ENCODE measurements at regions not wholly inside any gene's neighbourhood (a gene's known extent, or its start where the extent isn't known, plus 50 kb on each side); places are given as distances from the start of the nearest gene placed in this dataset.

DNA sequence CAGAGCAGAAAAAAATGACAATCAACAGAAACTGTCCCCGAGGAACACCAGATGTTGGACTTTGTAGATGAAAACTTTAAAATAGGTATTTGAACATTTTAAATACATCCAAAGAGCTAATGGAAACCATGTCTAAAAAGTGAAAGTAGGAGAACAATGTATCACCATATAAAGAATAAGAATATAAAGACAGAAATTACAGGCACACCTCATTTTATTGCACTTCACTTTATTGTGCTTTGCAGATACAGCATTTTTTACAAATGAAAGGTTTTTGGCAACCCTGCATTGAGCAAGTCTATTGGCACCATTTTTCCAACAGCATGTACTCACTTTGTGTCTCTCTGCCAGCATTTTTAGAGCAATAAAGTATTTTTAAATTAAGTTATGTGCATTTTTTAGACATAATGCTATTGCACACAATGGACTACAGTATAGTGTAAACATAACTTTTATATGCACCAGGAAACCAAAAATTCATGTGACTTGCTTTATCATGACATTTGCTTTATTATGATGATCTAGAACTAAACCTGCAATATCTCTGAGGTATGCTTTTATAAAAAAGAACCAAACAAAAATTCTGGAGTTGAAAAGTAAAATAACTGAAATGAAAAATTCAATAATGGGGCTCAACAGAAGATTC lies 212.4 kb upstream of the CASK start:
- H3K27ac Mint-ChIP-seq, result no peak overlapping the region
- H3K9me3 Mint-ChIP-seq, result peaks cover 6 to 8% of the 10 kb centered on the region in 2 donors
- DNase-seq, result no peak
- ATAC-seq (replicated peaks), result no peak
- peaks cover 0 to 4% of the 10 kb centered on the region in 2 donors for H3K36me3 Mint-ChIP-seq
- peaks cover 0 to 6% of the 10 kb centered on the region in 2 donors for H3K27me3 Mint-ChIP-seq
- no peaks in the 10 kb centered on the region for H3K4me1 Mint-ChIP-seq
- no peak overlapping the region for H3K4me3 Mint-ChIP-seq

- Mint-ChIP-seq H3K9me3 (peaks cover 0 to 7% of the 10 kb centered on the region in 2 donors), H3K36me3 (no peaks in the 10 kb centered on the region), H3K27me3 (peaks cover 0 to 12% of the 10 kb centered on the region in 2 donors), H3K4me3 (no peak overlapping the region), H3K27ac (no peak overlapping the region), H3K4me1 (peaks cover 11 to 32% of the 10 kb centered on the region in 2 donors)
- DNase-seq, result no peak
- no peak for ATAC-seq (replicated peaks)
Observed at GRCh38 chrX:42131856-42132255, 208.5 kb upstream of the CASK start.

DNA sequence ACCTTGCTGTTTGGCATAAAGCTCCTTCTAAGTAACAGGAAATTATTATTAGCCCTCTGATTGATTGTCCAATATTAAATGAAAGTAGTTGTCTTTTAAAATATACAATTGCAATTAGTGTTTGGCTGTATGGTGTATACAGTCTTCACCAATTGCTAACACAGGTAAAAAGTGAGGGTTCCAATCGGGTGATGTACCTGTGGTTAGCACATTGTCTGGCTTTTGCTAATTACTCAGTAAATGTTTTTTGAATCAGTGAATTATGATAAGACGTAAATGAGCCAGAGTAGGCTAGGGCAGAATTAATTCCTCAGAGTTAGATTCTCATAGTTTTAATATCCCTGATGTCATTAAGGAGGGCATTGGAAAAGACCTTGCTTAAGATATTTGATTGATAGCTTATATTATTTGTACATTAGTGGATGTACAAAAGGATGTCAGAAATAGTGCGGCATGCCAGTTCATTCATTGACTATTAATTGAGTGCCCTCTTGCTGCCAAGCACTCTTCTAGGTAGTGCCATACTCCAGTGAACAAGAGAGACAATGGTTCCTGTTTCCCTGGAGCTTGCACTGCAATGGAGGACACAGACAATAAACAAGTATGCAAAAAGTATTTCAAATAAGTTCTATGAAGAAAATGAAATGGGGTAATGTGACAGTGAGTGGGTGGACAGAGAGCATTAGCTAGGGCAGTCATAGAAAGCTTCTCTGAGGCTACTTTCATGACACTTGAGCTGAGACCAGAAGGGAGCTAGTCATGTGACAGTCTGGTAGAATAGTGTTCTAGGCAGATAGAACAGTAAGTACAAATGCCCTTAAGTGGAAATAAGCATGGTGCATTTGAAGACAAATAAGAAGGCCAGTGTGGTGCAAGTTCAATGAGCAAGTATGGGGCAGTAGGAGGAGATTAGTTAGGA lies 205.9 kb upstream of the CASK start:
- DNase-seq, result no peak
- no peaks in the 10 kb centered on the region for H3K36me3 Mint-ChIP-seq
- peaks cover 20 to 44% of the 10 kb centered on the region in 2 donors for H3K4me1 Mint-ChIP-seq
- H3K27ac Mint-ChIP-seq, result no peak overlapping the region
- H3K9me3 Mint-ChIP-seq, result peaks cover 0 to 5% of the 10 kb centered on the region in 2 donors
- H3K4me3 Mint-ChIP-seq, result no peak overlapping the region
- ATAC-seq (replicated peaks), result peak; percentile 43 to 56
- peaks cover 0 to 12% of the 10 kb centered on the region in 2 donors for H3K27me3 Mint-ChIP-seq

DNA sequence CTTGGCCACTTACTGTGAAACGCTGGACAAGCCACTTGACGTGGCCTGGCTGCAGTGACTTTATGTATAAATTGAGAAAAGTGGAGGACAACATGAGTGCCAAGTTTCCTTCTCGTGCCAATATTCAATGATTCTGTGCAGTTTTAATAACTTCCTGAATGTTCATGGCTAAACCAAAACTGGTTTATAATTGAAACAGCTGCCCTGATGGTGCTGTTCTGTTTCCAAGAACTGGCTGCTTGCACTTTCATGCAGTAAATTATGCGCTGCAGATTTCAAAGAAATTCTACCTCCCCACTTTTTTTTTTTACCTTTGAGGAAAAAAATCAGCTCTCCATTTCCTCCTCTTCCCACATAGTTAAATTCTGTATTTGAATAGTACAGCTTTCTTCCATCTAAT lies 205.2 kb upstream of the CASK start:
- ATAC-seq (replicated peaks) (peak; percentile 52 to 58), DNase-seq (no peak)
- H3K9me3 Mint-ChIP-seq, result peaks cover 0 to 10% of the 10 kb centered on the region in 2 donors
- H3K27me3 Mint-ChIP-seq, result peaks cover 0 to 12% of the 10 kb centered on the region in 2 donors
- H3K36me3 Mint-ChIP-seq, result no peaks in the 10 kb centered on the region
- peak overlapping the region in 1 of 2 donors; percentile 59 for H3K4me3 Mint-ChIP-seq
- H3K27ac Mint-ChIP-seq, result no peak overlapping the region
- peaks cover 20 to 51% of the 10 kb centered on the region in 2 donors for H3K4me1 Mint-ChIP-seq

DNA sequence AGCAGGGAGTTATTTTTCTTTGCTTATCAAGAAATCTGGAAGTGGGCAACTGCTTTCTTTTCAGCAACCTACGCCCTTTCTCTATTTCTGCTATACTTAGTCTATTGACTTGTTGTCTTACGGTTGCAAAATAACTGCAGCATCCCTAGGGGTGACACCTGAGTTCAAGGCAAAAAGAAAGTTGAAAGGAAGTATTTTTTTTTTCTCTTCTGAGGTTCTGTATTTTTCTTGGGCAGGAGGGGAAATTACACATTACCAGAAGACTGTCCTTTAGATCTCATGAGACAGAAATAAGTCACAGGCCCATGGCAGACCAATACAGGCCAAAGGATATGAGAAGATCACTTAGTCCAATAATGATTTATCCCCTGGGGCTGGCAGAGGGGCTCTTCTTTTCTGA lies 204.7 kb upstream of the CASK start:
- peak overlapping the region; percentile 27 for H3K27ac Mint-ChIP-seq

DNA sequence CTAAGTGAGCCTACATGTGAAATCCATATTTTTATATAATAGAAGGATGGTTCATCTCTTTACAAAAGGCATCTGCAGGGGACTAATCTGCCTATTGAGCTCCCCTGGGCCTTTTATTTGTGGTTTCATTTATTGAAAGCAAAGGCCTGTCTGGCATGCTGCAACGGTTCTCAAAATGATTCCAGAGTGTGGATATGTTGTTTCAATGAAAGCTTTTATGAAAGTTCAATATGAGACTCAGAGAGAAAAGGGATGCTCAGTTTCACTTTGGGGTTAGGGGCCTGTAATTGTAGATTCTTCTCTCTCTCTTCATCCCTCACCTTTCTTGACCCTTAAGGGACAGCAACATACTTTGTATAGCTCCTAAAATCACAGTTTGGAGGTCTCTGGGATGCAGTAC lies 204.2 kb upstream of the CASK start:
- Mint-ChIP-seq H3K27ac (no peak overlapping the region), H3K4me1 (peaks cover 20 to 51% of the 10 kb centered on the region in 2 donors), H3K27me3 (peaks cover 0 to 12% of the 10 kb centered on the region in 2 donors), H3K9me3 (peaks cover 0 to 10% of the 10 kb centered on the region in 2 donors), H3K4me3 (peak overlapping the region in 1 of 2 donors; percentile 16), H3K36me3 (no peaks in the 10 kb centered on the region)
- DNase-seq (no peak), ATAC-seq (replicated peaks) (peak in 1 of 2 donors; percentile 16)

More for the DNA sequence above, 204.7 kb upstream of the CASK start:
- no peak for DNase-seq
- Mint-ChIP-seq H3K4me1 (peaks cover 20 to 51% of the 10 kb centered on the region in 2 donors), H3K9me3 (peaks cover 0 to 10% of the 10 kb centered on the region in 2 donors), H3K27me3 (peaks cover 0 to 12% of the 10 kb centered on the region in 2 donors), H3K4me3 (peak overlapping the region in 1 of 2 donors; percentile 59), H3K36me3 (no peaks in the 10 kb centered on the region)
- peak; percentile 80 to 87 for ATAC-seq (replicated peaks)

- H3K27ac Mint-ChIP-seq, result no peak overlapping the region
- DNase-seq, result no peak
- H3K4me3 Mint-ChIP-seq, result no peak overlapping the region
- peaks cover 0 to 7% of the 10 kb centered on the region in 2 donors for H3K27me3 Mint-ChIP-seq
- ATAC-seq (replicated peaks), result no peak
- H3K4me1 Mint-ChIP-seq, result peaks cover 15 to 33% of the 10 kb centered on the region in 2 donors
- H3K36me3 Mint-ChIP-seq, result no peaks in the 10 kb centered on the region
- peaks cover 0 to 5% of the 10 kb centered on the region in 2 donors for H3K9me3 Mint-ChIP-seq
Observed at GRCh38 chrX:42123369-42123768, 200.0 kb upstream of the CASK start.

- no peak for DNase-seq
- Mint-ChIP-seq H3K27me3 (peaks cover 0 to 11% of the 10 kb centered on the region in 2 donors), H3K4me1 (peaks cover 3 to 5% of the 10 kb centered on the region in 2 donors), H3K4me3 (no peak overlapping the region), H3K9me3 (peaks cover 5 to 6% of the 10 kb centered on the region in 2 donors), H3K36me3 (peaks cover 4 to 5% of the 10 kb centered on the region in 2 donors), H3K27ac (no peak overlapping the region)
- no peak for ATAC-seq (replicated peaks)
Observed at GRCh38 chrX:42119076-42119475, 195.7 kb upstream of the CASK start.

- peaks cover 0 to 3% of the 10 kb centered on the region in 2 donors for H3K4me1 Mint-ChIP-seq
- ATAC-seq (replicated peaks), result no peak
- peaks cover 6 to 17% of the 10 kb centered on the region in 2 donors for H3K9me3 Mint-ChIP-seq
- peaks cover 0 to 16% of the 10 kb centered on the region in 2 donors for H3K27me3 Mint-ChIP-seq
- DNase-seq, result no peak
- H3K27ac Mint-ChIP-seq, result no peak overlapping the region
- H3K36me3 Mint-ChIP-seq, result peaks cover 5 to 7% of the 10 kb centered on the region in 2 donors
- no peak overlapping the region for H3K4me3 Mint-ChIP-seq
Observed at GRCh38 chrX:42117318-42117717, 194.0 kb upstream of the CASK start.

GRCh38 chrX:42109428-42109827 lies 186.1 kb upstream of the CASK start:
- H3K4me1 Mint-ChIP-seq, result peaks cover 6 to 7% of the 10 kb centered on the region in 2 donors
- no peak overlapping the region for H3K4me3 Mint-ChIP-seq
- ATAC-seq (replicated peaks) (peak; percentile 33 to 39), DNase-seq (no peak)
- peaks cover 6 to 16% of the 10 kb centered on the region in 2 donors for H3K9me3 Mint-ChIP-seq
- H3K36me3 Mint-ChIP-seq, result peaks cover 5 to 6% of the 10 kb centered on the region in 2 donors
- no peak overlapping the region for H3K27ac Mint-ChIP-seq
- H3K27me3 Mint-ChIP-seq, result peaks cover 0 to 12% of the 10 kb centered on the region in 2 donors

DNA sequence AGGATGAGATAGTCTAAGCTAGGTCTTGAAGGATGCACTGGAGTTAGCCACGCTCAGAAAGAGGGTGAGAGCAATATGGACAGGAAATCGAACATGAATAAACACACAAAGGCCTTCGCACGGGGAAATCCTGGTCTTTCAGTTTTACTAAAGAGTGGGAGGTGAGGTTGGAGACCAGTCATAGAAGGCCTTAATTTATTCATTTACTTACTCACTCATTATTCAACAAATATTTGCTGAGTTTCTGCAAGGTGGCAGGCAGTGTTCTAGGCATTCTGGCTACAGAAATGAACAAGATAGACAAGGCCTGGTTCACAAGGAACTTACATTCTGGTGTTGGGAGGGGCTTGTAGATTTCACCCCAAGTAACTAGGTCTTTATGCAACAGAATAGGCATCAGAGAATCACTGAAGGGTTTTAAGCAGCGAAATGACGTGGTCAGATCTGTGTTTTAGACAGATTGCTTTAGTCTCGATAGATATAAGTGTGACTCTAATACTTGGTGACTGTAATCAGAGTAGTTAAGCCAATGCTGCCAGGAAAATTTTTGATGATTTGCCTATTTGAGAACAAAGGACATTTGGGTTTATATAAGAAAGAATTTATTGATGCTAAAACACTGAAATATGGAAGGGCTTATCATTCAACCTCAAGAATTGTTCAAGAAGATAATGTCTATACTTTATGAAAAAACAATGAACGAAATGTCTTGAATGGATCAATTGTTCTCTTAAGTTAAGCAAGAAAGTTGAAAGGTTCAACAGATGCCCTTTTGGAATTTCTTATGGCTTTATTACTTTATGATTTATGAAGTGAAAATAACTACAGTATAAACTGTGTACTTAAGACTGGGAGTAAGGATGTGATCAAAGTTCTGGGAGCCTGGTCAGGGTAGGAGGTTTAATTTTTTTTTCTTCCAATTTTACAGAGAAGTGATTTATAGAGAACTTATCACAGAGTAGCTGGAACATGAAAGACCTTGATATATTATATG lies 184.4 kb upstream of the CASK start:
- ATAC-seq (replicated peaks), result peak; percentile 68 to 81

DNA sequence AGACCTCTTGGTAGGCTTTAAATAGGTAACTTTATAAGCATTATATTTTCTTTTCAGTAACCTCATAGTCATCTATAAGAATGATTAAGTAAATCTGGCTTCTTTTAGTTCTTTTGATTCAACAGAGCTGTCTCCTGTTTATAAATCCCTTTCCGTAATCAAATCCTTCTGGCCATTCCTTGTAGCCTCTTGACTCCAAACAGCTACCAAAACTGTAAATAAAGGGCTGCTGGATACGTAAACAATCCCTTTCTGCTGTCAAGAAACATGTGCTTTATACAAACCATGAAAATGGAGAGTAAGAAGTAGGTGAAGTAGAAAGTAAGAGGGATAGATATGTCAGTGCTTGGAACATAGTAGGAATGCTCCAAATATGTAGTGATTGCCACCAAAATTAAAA lies 183.2 kb upstream of the CASK start:
- H3K9me3 Mint-ChIP-seq, result no peaks in the 10 kb centered on the region
- H3K27me3 Mint-ChIP-seq, result peaks cover 0 to 12% of the 10 kb centered on the region in 2 donors
- DNase-seq, result no peak
- H3K36me3 Mint-ChIP-seq, result no peaks in the 10 kb centered on the region
- no peak overlapping the region for H3K27ac Mint-ChIP-seq
- ATAC-seq (replicated peaks), result no peak
- no peak overlapping the region for H3K4me3 Mint-ChIP-seq
- peaks cover 6 to 7% of the 10 kb centered on the region in 2 donors for H3K4me1 Mint-ChIP-seq

More for the DNA sequence above, 184.4 kb upstream of the CASK start:
- Mint-ChIP-seq H3K27me3 (peaks cover 0 to 17% of the 10 kb centered on the region in 2 donors), H3K4me1 (peaks cover 6 to 7% of the 10 kb centered on the region in 2 donors), H3K27ac (peak overlapping the region; percentile 31), H3K9me3 (peaks cover 1 to 6% of the 10 kb centered on the region in 2 donors), H3K36me3 (no peaks in the 10 kb centered on the region), H3K4me3 (no peak overlapping the region)
- no peak for DNase-seq

- Mint-ChIP-seq H3K9me3 (no peaks in the 10 kb centered on the region), H3K27ac (no peak overlapping the region), H3K4me3 (no peak overlapping the region), H3K36me3 (no peaks in the 10 kb centered on the region), H3K27me3 (peaks cover 0 to 16% of the 10 kb centered on the region in 2 donors), H3K4me1 (peaks cover 0 to 2% of the 10 kb centered on the region in 2 donors)
- DNase-seq (no peak), ATAC-seq (replicated peaks) (no peak)
Observed at GRCh38 chrX:42102586-42103282, 179.4 kb upstream of the CASK start.
